Liver (tissue), 8 donors: ENCODE measurements at regions not wholly inside any gene's neighbourhood (a gene's known extent, or its start where the extent isn't known, plus 50 kb on each side); places are given as distances from the start of the nearest gene placed in this dataset.

Source experiments
- DNase-seq: peaks from one replicate; pipeline ENCODE4 v3.0.0-alpha.2; 2017; ENCODE audit warnings: low spot score
- H3K27ac ChIP-seq, 2 donors: one replicate each; pipeline ENCODE4 v1.7.0; 2013; ENCODE audit warnings: inconsistent platforms in 2 of 2, low read length in 2 of 2, control low read depth in 1 of 2, low read depth in 1 of 2, mild to moderate bottlenecking in 1 of 2
- H3K27me3 ChIP-seq, 4 donors: one replicate each; pipeline versions ENCODE4 v1.6.1 to v1.7.0; 2013; ENCODE audit warnings: low read length in 3 of 4, inconsistent platforms in 1 of 4, mild to moderate bottlenecking in 1 of 4, moderate library complexity in 1 of 4; ENCODE audit not compliant: control insufficient read depth in 4 of 4, insufficient read depth in 4 of 4
- H3K36me3 ChIP-seq, 4 donors: one replicate each; pipeline versions ENCODE4 v1.6.1 to v1.7.0; 2013; ENCODE audit warnings: low read length in 3 of 4, mild to moderate bottlenecking in 3 of 4, low read depth in 1 of 4, moderate library complexity in 1 of 4; ENCODE audit not compliant: control insufficient read depth in 4 of 4, insufficient read depth in 3 of 4
- H3K4me1 ChIP-seq, 4 donors: one replicate each; pipeline versions ENCODE4 v1.6.1 to v1.7.0; 2013; ENCODE audit warnings: low read length in 3 of 4, mild to moderate bottlenecking in 3 of 4, moderate library complexity in 1 of 4; ENCODE audit not compliant: control insufficient read depth in 4 of 4, insufficient read depth in 4 of 4
- H3K4me3 ChIP-seq, 3 donors: one replicate each; pipeline versions ENCODE4 v1.6.1 to v1.7.0; 2013; ENCODE audit warnings: low read length in 3 of 3, control low read depth in 1 of 3, low read depth in 1 of 3, mild to moderate bottlenecking in 1 of 3
- H3K9ac ChIP-seq, 2 donors: one replicate each; pipeline ENCODE4 v1.7.0; 2013; ENCODE audit warnings: low read length in 2 of 2, mild to moderate bottlenecking in 2 of 2, moderate library complexity in 2 of 2, control low read depth in 1 of 2, low read depth in 1 of 2
- H3K9me3 ChIP-seq, 4 donors: one replicate each; pipeline versions ENCODE4 v1.6.1 to v1.7.0; 2013; ENCODE audit warnings: low read length in 3 of 4; ENCODE audit not compliant: control insufficient read depth in 4 of 4
- EGR1 ChIP-seq, 2 donors: IDR thresholded peaks; 2 replicates each; pipeline ENCODE4 v1.6.1; 2016 to 2018; ENCODE audit warnings: antibody characterized with exemption in 2 of 2, low read depth in 2 of 2
- FOXA1 ChIP-seq: IDR thresholded peaks from 2 replicates; pipeline ENCODE4 v1.6.1; 2016; ENCODE audit warnings: antibody characterized with exemption
- FOXA2 ChIP-seq: IDR thresholded peaks from 2 replicates; pipeline ENCODE4 v1.6.1; 2016; ENCODE audit warnings: antibody characterized with exemption
- GABPA ChIP-seq, 2 donors: IDR thresholded peaks in 1 of 2; conservative IDR thresholded peaks in 1 of 2; 2 replicates each; pipeline ENCODE4 v1.6.1; 2016; ENCODE audit warnings: antibody characterized with exemption in 2 of 2, mild to moderate bottlenecking in 1 of 2, moderate library complexity in 1 of 2
- HNF4A ChIP-seq, 2 donors: conservative IDR thresholded peaks; 2 replicates each; pipeline ENCODE4 v1.6.1; 2016; ENCODE audit warnings: antibody characterized with exemption in 2 of 2, mild to moderate bottlenecking in 2 of 2
- HNF4G ChIP-seq: IDR thresholded peaks from 2 replicates; pipeline ENCODE4 v1.6.1; 2016; ENCODE audit warnings: antibody characterized with exemption
- JUND ChIP-seq, 2 donors: IDR thresholded peaks; 2 replicates each; pipeline ENCODE4 v1.6.1; 2016; ENCODE audit warnings: antibody characterized with exemption in 2 of 2
- NR2F2 ChIP-seq: IDR thresholded peaks from 2 replicates; pipeline ENCODE4 v1.6.1; 2016; ENCODE audit warnings: antibody characterized with exemption
- RAD21 ChIP-seq, 2 donors: IDR thresholded peaks; 2 replicates each; pipeline ENCODE4 v1.6.1; 2016; ENCODE audit warnings: antibody characterized with exemption in 2 of 2, mild to moderate bottlenecking in 2 of 2
- RXRA ChIP-seq, 2 donors: IDR thresholded peaks; 2 replicates each; pipeline ENCODE4 v1.6.1; 2017 to 2018; ENCODE audit warnings: antibody characterized with exemption in 2 of 2, mild to moderate bottlenecking in 1 of 2
- YY1 ChIP-seq: IDR thresholded peaks from 2 replicates; pipeline ENCODE4 v1.6.1; 2016; ENCODE audit warnings: antibody characterized with exemption, mild to moderate bottlenecking
- WGBS: extraction: QIAGEN DNeasy Blood & Tissue Kit; methylation state at CpG from one replicate; pipeline ENCODE4 v1.1.7; 2013; 5-methylcytosine and 5-hydroxymethylcytosine counted together
- TF ChIP-seq, protein P1 (sequence below): IDR thresholded peaks from 2 replicates; pipeline ENCODE4 v1.6.1; 2016; ENCODE audit warnings: antibody characterized with exemption, mild to moderate bottlenecking
- TF ChIP-seq, protein P2 (sequence below): IDR thresholded peaks from 2 replicates; pipeline ENCODE4 v1.6.1; 2016; ENCODE audit warnings: antibody characterized with exemption
- TF ChIP-seq, protein P3 (sequence below): IDR thresholded peaks from 2 replicates; pipeline ENCODE4 v1.6.1; 2016; ENCODE audit warnings: antibody characterized with exemption
- TF ChIP-seq, protein P4 (sequence below): IDR thresholded peaks from 2 replicates; pipeline ENCODE4 v1.6.1; 2016; ENCODE audit warnings: antibody characterized with exemption
- TF ChIP-seq, protein P5 (sequence below): fragments of 150-350 bp; IDR thresholded peaks from 2 replicates; pipeline ENCODE4 v1.5.1; 2017; ENCODE audit warnings: improper control_type of control experiment, low read depth, low read length; ENCODE audit not compliant: missing input control
- donor health status: healthy.
- donor health status: healthy.
- donor health status: healthy.
- donor health status: healthy.
- donor health status: healthy.

DNA sequence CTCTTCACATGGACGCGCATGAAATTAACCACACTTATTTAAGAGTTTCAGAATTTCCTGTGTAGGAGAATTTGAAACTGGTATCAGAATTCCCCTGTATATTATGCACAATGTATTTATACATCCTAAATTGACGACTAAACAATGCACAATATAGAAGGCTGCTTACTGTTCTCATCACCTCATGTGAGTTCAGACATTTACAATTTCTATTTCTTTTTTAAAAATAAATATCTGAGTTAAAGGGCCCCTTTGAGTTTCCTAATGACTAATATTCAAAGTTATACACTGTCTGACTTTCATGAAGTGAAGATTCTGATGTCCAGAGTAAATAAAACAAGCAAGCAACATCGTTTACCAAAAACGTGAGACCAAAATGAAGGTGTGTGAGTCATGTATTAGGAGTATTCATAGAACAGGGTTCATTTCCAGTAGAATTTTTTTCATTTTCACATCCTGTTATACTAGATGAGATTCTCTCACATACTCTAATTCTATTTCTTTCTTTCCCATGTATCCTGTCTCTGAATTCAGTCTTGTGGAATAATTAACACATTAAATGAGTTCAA is 406.2 kb downstream of the NUP35 start:
- H3K9ac ChIP-seq: no peak overlapping the region
- H3K9me3 ChIP-seq: no peaks in the 10 kb centered on the region
- TF ChIP-seq, protein P1, sequence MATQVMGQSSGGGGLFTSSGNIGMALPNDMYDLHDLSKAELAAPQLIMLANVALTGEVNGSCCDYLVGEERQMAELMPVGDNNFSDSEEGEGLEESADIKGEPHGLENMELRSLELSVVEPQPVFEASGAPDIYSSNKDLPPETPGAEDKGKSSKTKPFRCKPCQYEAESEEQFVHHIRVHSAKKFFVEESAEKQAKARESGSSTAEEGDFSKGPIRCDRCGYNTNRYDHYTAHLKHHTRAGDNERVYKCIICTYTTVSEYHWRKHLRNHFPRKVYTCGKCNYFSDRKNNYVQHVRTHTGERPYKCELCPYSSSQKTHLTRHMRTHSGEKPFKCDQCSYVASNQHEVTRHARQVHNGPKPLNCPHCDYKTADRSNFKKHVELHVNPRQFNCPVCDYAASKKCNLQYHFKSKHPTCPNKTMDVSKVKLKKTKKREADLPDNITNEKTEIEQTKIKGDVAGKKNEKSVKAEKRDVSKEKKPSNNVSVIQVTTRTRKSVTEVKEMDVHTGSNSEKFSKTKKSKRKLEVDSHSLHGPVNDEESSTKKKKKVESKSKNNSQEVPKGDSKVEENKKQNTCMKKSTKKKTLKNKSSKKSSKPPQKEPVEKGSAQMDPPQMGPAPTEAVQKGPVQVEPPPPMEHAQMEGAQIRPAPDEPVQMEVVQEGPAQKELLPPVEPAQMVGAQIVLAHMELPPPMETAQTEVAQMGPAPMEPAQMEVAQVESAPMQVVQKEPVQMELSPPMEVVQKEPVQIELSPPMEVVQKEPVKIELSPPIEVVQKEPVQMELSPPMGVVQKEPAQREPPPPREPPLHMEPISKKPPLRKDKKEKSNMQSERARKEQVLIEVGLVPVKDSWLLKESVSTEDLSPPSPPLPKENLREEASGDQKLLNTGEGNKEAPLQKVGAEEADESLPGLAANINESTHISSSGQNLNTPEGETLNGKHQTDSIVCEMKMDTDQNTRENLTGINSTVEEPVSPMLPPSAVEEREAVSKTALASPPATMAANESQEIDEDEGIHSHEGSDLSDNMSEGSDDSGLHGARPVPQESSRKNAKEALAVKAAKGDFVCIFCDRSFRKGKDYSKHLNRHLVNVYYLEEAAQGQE: no peak
- TF ChIP-seq YY1: no peak
- no peak for DNase-seq
- H3K4me3 ChIP-seq: no peak overlapping the region
- no peaks in the 10 kb centered on the region for H3K27me3 ChIP-seq
- H3K4me1 ChIP-seq: no peaks in the 10 kb centered on the region
- WGBS: 42% methylated on average over 5 of the region's 5 CpGs
- H3K36me3 ChIP-seq: no peaks in the 10 kb centered on the region
- no peak overlapping the region for H3K27ac ChIP-seq

DNA sequence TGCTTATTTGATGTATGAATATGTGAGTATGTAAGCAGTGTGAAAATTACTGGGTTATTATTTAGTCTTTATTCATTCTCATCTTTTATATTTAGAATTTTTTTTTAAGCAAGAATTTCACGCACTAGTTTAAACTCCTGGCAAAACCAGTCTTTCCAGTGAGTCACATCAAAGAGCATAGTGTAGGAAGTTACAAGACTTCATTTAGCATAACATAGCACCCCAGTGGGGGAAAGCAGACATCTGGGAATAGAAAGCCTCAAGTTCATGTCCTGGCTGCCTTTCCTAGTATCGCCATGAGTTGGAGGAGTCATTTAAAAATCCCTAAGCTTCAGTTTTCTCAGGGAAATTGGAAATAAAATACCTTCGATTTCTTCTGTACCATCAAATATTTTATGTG is 408.3 kb downstream of the NUP35 start:
- no peak overlapping the region for H3K4me3 ChIP-seq
- H3K27me3 ChIP-seq: no peaks in the 10 kb centered on the region
- no peaks in the 10 kb centered on the region for H3K36me3 ChIP-seq
- TF ChIP-seq YY1 (no peak), RAD21 (IDR thresholded peaks at IDR 0.05) (no peak), HNF4G (no peak), GABPA (IDR thresholded peaks at IDR 0.05 in 1 of 2, conservative IDR thresholded peaks at IDR 0.05 in 1 of 2) (no peak), RXRA (IDR thresholded peaks at IDR 0.05) (no peak), HNF4A (conservative IDR thresholded peaks at IDR 0.05) (no peak), FOXA1 (no peak), NR2F2 (no peak), FOXA2 (no peak), JUND (IDR thresholded peaks at IDR 0.05) (no peak), EGR1 (IDR thresholded peaks at IDR 0.05; ENCODE audit: low read depth in 2 of 2) (no peak)
- TF ChIP-seq, protein P2, sequence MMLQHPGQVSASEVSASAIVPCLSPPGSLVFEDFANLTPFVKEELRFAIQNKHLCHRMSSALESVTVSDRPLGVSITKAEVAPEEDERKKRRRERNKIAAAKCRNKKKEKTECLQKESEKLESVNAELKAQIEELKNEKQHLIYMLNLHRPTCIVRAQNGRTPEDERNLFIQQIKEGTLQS: no peak
- TF ChIP-seq, protein P3, sequence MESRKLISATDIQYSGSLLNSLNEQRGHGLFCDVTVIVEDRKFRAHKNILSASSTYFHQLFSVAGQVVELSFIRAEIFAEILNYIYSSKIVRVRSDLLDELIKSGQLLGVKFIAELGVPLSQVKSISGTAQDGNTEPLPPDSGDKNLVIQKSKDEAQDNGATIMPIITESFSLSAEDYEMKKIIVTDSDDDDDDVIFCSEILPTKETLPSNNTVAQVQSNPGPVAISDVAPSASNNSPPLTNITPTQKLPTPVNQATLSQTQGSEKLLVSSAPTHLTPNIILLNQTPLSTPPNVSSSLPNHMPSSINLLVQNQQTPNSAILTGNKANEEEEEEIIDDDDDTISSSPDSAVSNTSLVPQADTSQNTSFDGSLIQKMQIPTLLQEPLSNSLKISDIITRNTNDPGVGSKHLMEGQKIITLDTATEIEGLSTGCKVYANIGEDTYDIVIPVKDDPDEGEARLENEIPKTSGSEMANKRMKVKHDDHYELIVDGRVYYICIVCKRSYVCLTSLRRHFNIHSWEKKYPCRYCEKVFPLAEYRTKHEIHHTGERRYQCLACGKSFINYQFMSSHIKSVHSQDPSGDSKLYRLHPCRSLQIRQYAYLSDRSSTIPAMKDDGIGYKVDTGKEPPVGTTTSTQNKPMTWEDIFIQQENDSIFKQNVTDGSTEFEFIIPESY: no peak
- TF ChIP-seq, protein P4, sequence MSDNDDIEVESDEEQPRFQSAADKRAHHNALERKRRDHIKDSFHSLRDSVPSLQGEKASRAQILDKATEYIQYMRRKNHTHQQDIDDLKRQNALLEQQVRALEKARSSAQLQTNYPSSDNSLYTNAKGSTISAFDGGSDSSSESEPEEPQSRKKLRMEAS: no peak
- TF ChIP-seq, protein P5, sequence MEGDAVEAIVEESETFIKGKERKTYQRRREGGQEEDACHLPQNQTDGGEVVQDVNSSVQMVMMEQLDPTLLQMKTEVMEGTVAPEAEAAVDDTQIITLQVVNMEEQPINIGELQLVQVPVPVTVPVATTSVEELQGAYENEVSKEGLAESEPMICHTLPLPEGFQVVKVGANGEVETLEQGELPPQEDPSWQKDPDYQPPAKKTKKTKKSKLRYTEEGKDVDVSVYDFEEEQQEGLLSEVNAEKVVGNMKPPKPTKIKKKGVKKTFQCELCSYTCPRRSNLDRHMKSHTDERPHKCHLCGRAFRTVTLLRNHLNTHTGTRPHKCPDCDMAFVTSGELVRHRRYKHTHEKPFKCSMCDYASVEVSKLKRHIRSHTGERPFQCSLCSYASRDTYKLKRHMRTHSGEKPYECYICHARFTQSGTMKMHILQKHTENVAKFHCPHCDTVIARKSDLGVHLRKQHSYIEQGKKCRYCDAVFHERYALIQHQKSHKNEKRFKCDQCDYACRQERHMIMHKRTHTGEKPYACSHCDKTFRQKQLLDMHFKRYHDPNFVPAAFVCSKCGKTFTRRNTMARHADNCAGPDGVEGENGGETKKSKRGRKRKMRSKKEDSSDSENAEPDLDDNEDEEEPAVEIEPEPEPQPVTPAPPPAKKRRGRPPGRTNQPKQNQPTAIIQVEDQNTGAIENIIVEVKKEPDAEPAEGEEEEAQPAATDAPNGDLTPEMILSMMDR: no peak
- H3K27ac ChIP-seq: no peak overlapping the region
- H3K9ac ChIP-seq: no peak overlapping the region
- no peaks in the 10 kb centered on the region for H3K9me3 ChIP-seq
- no peak for DNase-seq
- no peaks in the 10 kb centered on the region for H3K4me1 ChIP-seq
- WGBS: 44% methylated on average over 3 of the region's 3 CpGs
